Activated T-cell treated with anti-CD3 and anti-CD28 coated beads, Interleukin-2, amount 50 U/mL, for 72 hours (primary cell): ENCODE measurements at regions not wholly inside any gene's neighbourhood (a gene's known extent, or its start where the extent isn't known, plus 50 kb on each side); places are given as distances from the start of the nearest gene placed in this dataset.

ENCODE experiments used
- ATAC-seq, 2 donors: fragments of 150-1000 bp; cut with Tn5 transposase; replicated peaks in 1 of 2; 2 replicates each; pipeline ENCODE4 v1.10.0; 2021; ENCODE audit warnings: moderate library complexity in 2 of 2, mild to moderate bottlenecking in 1 of 2
- DNase-seq, 2 donors: peaks; one replicate each; pipeline ENCODE4 v3.0.0; 2021 to 2022; ENCODE audit warnings: mixed read lengths in 1 of 2
- H3K27ac Mint-ChIP-seq: one replicate; pipeline ENCODE4 v1.8.0; 2022; ENCODE audit warnings: mild to moderate bottlenecking, moderate library complexity, mixed read lengths
- H3K27me3 Mint-ChIP-seq: one replicate; pipeline ENCODE4 v1.8.0; 2022; ENCODE audit warnings: low read depth, mixed read lengths
- H3K36me3 Mint-ChIP-seq, 2 donors: one replicate each; pipeline ENCODE4 v1.8.0; 2022; ENCODE audit warnings: mixed read lengths in 2 of 2, mild to moderate bottlenecking in 1 of 2; ENCODE audit not compliant: insufficient read depth in 2 of 2
- H3K4me1 Mint-ChIP-seq: one replicate; pipeline ENCODE4 v1.8.0; 2022; ENCODE audit warnings: low read depth, mixed read lengths
- H3K4me3 Mint-ChIP-seq, 2 donors: one replicate each; pipeline ENCODE4 v1.8.0; 2022; ENCODE audit warnings: mild to moderate bottlenecking in 2 of 2, mixed read lengths in 2 of 2, moderate library complexity in 2 of 2
- H3K9me3 Mint-ChIP-seq, 2 donors: one replicate each; pipeline ENCODE4 v1.8.0; 2022; ENCODE audit warnings: mixed read lengths in 2 of 2

DNA sequence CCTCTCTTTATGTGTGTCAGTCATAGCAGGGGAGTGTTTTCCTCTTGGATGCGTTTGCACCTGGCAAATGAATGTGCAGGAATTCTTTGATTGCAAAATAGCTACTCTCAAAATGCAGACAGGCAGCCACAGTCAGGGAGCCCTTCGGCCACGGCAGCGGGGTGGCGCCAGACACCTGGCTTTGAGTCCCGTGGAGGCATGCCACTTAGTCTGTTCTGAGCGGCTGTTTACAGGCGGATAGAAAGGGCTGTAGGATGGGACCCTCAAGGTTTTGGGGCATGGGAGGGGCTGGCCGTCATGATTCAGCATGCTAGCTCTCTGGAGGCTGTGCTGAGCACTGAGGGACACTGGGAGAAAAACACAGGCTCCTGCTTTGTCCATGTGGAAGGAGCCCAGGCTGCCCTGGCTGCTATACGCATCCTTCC is 117.1 kb downstream of the SLC25A47 start:
- no peak overlapping the region for H3K4me3 Mint-ChIP-seq
- peaks cover 42% of the 10 kb centered on the region for H3K4me1 Mint-ChIP-seq
- DNase-seq (peak; percentile 37 to 38), ATAC-seq (peak in 1 of 2 donors; percentile 39)
- no peak overlapping the region for H3K27ac Mint-ChIP-seq
- no peaks in the 10 kb centered on the region for H3K27me3 Mint-ChIP-seq
- H3K36me3 Mint-ChIP-seq: no peaks in the 10 kb centered on the region
- H3K9me3 Mint-ChIP-seq: no peaks in the 10 kb centered on the region

DNA sequence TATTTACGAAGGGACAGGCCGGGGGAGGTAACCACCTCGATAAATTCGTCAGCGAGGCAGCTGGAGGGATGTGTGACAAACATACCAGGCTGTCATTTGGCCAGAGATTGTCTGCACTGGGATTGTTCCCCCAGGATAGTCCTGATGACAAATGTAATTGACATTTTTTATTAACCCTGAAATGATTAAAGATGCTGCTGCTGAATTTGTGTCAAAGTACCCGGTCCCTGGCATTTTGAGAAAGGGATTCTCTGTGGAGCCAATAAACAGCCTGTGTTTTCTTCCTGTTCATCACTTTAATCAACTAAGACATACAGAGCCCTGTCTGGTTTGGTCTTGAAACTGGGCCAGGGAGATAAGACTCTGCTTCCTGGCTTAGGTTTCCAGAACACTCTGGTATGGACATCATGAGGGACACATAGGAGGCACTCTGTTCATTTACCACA is 117.6 kb downstream of the SLC25A47 start:
- no peak overlapping the region for H3K4me3 Mint-ChIP-seq
- no peak for DNase-seq
- no peak for ATAC-seq
- H3K27me3 Mint-ChIP-seq: no peaks in the 10 kb centered on the region
- no peaks in the 10 kb centered on the region for H3K9me3 Mint-ChIP-seq
- peaks cover 38% of the 10 kb centered on the region for H3K4me1 Mint-ChIP-seq
- no peaks in the 10 kb centered on the region for H3K36me3 Mint-ChIP-seq
- H3K27ac Mint-ChIP-seq: no peak overlapping the region

DNA sequence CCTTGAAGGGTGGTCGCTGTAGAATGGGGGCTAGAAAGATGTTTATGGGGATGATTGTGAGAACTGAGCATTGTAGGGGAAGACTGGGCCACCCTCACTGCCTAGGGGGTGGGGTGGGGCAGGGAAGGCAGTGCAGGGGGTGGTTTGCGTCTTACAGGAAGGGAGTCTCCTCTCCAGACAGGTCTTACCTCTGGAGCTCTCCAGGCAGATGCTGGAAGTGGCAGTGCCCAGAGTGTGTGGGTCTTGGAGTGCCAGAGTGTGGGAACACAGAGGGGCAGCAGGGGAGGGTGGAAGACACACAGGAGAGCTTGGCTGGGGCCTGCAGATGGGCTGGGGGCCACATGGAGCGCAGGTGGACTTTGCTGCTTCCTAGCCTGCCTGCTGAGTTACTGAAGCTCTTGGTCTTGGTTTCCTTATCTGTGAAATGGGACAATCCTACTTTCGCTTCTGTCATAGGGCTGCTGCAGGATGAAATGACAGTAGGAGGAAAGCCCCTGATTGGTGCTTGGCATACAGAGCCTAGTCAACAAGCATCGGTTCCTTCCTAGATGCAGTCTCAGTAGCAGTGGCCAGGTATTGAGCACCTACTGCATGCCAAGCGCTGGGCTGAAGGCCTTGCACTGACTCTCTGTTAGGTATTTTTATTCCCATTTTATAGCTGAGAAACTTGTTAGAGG is 118.3 kb downstream of the SLC25A47 start:
- H3K36me3 Mint-ChIP-seq: no peaks in the 10 kb centered on the region
- DNase-seq (no peak), ATAC-seq (peak in 1 of 2 donors; percentile 47)
- no peaks in the 10 kb centered on the region for H3K9me3 Mint-ChIP-seq
- no peak overlapping the region for H3K4me3 Mint-ChIP-seq
- no peaks in the 10 kb centered on the region for H3K27me3 Mint-ChIP-seq
- H3K4me1 Mint-ChIP-seq: peaks cover 36% of the 10 kb centered on the region
- peak overlapping the region; percentile 33 for H3K27ac Mint-ChIP-seq

DNA sequence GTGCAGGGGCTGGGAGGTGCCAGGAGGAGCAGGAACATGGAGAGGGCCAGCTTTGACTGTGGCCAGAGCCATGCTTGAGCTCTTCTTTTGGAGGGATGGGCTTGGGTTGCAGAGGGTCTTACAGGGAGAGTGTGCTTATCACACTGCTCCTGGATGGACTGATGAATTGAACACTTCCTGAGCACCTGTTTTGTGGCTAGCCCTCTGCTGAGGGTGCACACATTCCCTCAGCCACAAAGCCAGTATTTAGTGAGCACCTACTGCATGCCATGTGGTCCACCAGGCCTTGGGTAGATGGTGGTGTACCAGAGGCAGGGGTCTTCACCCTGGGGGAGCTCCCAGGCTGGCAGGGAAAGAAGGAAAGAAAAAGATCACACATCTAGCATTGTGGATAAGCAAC is 118.9 kb downstream of the SLC25A47 start:
- Mint-ChIP-seq H3K36me3 (no peaks in the 10 kb centered on the region), H3K27ac (no peak overlapping the region), H3K27me3 (no peaks in the 10 kb centered on the region), H3K9me3 (no peaks in the 10 kb centered on the region), H3K4me1 (peaks cover 41% of the 10 kb centered on the region), H3K4me3 (no peak overlapping the region)
- ATAC-seq: no peak
- DNase-seq: no peak

DNA sequence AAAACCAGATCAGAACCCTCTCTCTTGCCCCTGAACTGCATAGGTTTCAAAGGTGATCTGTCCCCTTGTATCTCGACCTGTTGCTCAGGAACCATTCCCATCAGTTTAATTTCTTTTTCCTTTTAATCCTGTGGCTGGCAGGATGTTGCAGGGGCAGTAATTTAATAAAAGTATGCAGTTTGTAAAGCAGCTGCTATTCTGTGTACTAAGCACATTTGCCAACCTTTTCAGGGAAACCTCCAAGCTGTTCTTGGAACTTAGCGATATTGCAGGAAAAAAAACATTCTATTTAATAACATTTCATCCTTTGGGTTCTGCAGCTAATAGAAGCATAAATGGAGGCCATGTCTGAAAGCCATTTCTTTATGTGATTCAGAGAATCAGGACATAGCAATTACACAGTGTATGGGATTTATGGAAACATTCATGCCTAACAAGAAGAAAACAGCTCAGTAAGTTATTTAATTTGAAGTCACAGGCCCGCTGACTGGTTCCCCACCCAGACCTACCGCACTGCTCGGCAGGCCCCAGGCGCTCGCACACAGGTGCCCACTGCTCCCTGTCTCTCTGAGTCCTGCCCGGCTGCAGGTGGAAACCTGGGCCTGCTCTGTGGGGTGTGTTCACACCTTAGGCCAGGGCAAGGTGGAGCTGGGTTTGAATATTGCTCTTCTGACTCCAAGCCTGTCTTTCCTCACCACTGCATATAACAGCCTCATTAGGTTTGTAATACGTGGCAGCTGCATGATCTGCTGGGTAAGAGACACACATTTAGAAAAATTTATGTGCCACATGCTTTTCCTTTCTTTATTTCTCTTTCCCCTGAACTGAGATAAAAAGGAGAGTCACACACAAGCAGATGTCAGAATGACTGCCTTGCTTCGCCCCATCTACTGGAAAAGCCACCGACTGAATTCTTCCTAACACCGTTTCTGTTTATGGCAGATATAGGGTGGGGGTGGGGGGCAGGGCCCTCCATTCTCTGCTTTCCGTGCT is 119.7 kb downstream of the SLC25A47 start:
- no peaks in the 10 kb centered on the region for H3K27me3 Mint-ChIP-seq
- H3K4me3 Mint-ChIP-seq: no peak overlapping the region
- H3K36me3 Mint-ChIP-seq: no peaks in the 10 kb centered on the region
- ATAC-seq (no peak), DNase-seq (no peak)
- peaks cover 47% of the 10 kb centered on the region for H3K4me1 Mint-ChIP-seq
- H3K9me3 Mint-ChIP-seq: no peaks in the 10 kb centered on the region
- no peak overlapping the region for H3K27ac Mint-ChIP-seq

DNA sequence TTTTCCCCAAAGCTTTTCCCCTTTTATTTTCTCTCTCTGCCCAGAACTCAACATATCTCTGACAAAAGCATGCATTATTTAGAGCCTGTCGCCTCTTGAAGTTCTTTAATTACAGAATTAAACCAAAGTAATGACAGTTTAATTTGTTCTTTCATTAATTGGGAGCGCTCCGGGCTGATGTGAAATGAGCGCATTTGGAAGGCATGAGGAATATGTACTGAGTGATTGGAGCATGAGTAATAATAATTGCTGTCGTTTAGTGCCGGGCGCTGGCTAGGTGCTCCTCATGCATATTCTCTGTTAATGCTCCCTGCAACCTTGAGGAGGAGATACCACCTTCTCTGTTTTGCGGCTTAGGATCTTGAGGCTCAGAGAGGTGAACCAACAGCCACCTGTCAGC is 120.5 kb downstream of the SLC25A47 start:
- ATAC-seq (no peak), DNase-seq (no peak)
- H3K9me3 Mint-ChIP-seq: no peaks in the 10 kb centered on the region
- no peaks in the 10 kb centered on the region for H3K27me3 Mint-ChIP-seq
- H3K27ac Mint-ChIP-seq: no peak overlapping the region
- H3K4me3 Mint-ChIP-seq: no peak overlapping the region
- no peaks in the 10 kb centered on the region for H3K36me3 Mint-ChIP-seq
- H3K4me1 Mint-ChIP-seq: peaks cover 43% of the 10 kb centered on the region

DNA sequence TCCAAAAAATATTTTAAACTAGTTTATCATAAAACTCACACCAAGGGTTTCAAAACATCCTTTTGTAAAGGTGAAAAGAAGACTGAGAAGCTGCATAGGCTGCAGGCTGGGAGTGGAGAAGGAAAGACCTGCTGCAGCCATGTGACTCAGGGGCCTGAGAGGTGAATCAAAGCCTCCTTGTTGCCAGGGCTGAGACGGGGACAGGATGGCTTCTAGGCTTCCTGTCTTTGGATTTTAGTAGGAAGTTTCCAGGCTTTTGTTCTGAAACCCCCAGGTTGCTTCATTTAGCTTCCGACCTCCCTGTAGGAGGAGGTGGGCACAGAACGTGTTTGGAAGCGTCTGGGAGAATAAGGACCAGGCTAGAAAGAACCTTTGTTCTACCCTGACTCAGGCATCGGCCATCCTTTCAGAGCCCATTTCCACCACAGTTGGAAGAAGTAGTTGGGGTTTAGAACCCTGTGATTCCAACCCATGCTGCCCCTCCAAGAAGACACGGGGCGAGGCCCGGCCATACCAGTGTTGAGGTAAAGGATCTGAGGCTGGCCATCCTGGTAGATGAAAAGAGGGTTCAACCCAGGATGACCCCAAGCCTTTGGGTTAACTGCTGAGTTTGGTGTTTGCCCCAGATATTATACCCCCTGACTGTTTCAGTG is 122.4 kb downstream of the SLC25A47 start:
- H3K4me1 Mint-ChIP-seq: peaks cover 24% of the 10 kb centered on the region
- H3K9me3 Mint-ChIP-seq: no peaks in the 10 kb centered on the region
- DNase-seq: no peak
- H3K27ac Mint-ChIP-seq: no peak overlapping the region
- ATAC-seq: no peak
- H3K4me3 Mint-ChIP-seq: no peak overlapping the region
- H3K36me3 Mint-ChIP-seq: no peaks in the 10 kb centered on the region
- no peaks in the 10 kb centered on the region for H3K27me3 Mint-ChIP-seq

DNA sequence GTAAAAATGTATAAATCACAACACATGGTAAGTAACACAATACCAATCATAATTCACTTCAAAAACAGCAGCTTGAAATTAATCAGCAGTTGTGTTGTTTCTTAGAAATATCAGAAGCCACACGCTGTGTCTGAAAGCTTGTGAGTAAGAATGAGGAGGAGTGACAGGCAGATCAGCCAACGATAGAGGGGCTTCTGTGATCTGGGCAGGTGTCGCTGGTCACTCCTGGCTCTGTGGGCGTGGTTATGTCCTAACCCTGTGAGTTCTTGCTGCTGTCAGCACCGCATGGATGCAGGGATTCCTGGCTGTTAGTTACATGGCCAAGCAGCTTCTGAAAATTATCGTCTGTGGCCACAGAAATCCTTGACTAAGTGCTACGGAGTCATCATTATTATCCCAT is 123.4 kb downstream of the SLC25A47 start:
- Mint-ChIP-seq H3K4me1 (peaks cover 17% of the 10 kb centered on the region), H3K27me3 (no peaks in the 10 kb centered on the region), H3K27ac (no peak overlapping the region), H3K36me3 (no peaks in the 10 kb centered on the region), H3K9me3 (no peaks in the 10 kb centered on the region), H3K4me3 (no peak overlapping the region)
- DNase-seq: peak; percentile 36 to 37
- peak; percentile 85 to 91 for ATAC-seq

DNA sequence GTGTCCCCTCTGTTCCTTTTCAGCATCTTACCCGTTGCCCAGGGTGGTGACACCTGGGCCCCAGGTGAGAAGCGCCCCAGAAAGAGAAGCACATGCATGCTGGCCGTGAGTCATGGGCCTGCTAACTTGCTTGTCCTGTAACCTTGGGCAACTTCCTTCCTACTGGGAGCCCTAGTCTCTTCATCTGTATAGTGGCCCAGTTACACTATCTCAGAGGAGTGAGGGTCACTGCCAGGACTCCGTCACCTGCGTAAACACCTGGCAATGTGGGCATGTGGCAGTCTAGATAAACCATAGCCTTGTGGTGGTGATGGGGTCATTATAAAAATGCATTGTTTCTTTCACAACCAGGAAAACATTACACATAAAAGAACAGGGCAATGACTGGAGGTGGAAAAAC is 125.2 kb downstream of the SLC25A47 start:
- DNase-seq (no peak), ATAC-seq (no peak)
- H3K4me3 Mint-ChIP-seq: no peak overlapping the region
- H3K27ac Mint-ChIP-seq: no peak overlapping the region
- H3K9me3 Mint-ChIP-seq: no peaks in the 10 kb centered on the region
- H3K4me1 Mint-ChIP-seq: peaks cover 12% of the 10 kb centered on the region
- H3K36me3 Mint-ChIP-seq: no peaks in the 10 kb centered on the region
- no peaks in the 10 kb centered on the region for H3K27me3 Mint-ChIP-seq

DNA sequence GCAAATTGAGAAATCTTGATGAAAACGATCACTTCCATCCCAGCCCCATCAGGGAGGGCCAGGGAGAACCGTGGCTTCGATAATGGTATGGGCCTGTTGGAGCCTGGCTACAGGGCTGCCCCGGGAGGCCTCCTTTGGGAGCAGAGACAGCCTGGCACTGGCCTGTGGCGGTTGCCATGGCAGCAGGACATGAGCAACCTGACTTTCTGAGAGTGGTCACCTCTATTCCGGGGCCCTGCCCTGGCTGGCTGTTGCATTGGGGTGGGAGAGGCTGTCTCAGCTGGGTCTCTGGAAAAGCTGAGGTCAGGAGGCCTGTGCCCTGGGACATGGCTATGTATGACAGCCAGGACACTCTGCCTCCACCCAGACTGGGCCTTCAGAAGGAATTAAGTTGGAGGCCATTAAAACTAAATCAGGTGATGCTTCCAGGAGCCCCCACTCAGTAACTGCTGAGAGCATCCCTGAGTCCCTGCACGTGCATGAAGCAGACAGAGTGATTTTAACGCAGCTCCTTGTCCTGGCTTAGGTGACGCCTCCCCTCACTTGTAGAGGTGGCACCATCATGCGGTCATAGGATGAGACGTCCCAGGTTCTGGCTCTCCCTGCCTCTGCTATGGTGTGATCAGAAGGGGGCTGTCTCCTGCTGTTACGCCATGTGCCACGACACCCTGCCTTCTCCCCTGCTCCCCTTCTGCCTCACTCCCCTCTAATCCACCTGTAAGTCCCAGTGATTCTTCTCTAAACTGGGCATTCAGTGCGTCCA is 126.3 kb downstream of the SLC25A47 start:
- no peak for ATAC-seq
- Mint-ChIP-seq H3K27me3 (no peaks in the 10 kb centered on the region), H3K36me3 (peaks cover 0 to 2% of the 10 kb centered on the region in 2 donors), H3K4me3 (no peak overlapping the region), H3K27ac (no peak overlapping the region), H3K4me1 (peaks cover 12% of the 10 kb centered on the region), H3K9me3 (no peaks in the 10 kb centered on the region)
- no peak for DNase-seq

DNA sequence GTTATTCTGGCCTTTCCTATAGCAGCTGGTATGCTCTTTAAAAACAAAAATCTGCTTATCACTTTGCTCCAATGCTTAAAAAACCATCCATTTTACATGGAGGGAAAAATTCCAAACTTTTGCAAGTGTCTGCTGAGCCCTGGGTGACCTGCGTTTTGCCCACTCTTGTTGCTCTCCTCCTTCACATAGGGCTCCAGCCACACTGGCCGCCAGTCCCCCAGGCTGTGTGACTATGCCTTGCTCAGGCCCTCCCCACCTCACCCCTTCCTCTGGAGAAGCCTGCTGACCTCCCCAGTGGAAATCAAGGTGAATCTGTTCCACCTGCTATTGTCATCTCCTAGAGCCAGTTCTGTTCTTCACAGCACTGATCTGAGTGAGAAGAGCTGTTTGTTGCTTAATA is 126.9 kb downstream of the SLC25A47 start:
- H3K27me3 Mint-ChIP-seq: no peaks in the 10 kb centered on the region
- H3K36me3 Mint-ChIP-seq: peaks cover 0 to 2% of the 10 kb centered on the region in 2 donors
- peaks cover 12% of the 10 kb centered on the region for H3K4me1 Mint-ChIP-seq
- no peaks in the 10 kb centered on the region for H3K9me3 Mint-ChIP-seq
- no peak overlapping the region for H3K4me3 Mint-ChIP-seq
- ATAC-seq: no peak
- DNase-seq: no peak
- H3K27ac Mint-ChIP-seq: no peak overlapping the region

DNA sequence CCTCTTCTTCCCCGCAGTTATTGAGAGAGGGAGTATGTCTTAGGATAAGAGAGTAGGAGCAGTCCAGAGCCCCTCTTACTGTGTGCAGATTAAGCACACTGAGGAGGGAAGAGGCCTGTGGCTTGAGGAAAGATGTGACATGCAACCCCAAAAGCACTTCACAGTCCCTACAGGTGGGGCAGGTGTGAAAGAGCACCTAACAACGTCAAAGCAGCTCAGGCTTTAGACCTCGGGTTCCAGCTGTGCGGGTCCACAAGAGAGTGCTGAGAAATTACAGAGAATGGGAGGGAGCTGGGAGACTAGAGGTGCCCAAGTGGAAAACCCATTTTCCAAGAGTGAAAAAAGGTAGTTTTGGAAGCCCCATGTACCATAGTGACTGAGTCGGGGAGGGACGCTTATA is 127.6 kb downstream of the SLC25A47 start:
- H3K27ac Mint-ChIP-seq: no peak overlapping the region

More for the DNA sequence above, 127.6 kb downstream of the SLC25A47 start:
- no peak overlapping the region for H3K4me3 Mint-ChIP-seq
- no peaks in the 10 kb centered on the region for H3K9me3 Mint-ChIP-seq
- no peaks in the 10 kb centered on the region for H3K27me3 Mint-ChIP-seq
- no peak for ATAC-seq
- DNase-seq: no peak
- H3K4me1 Mint-ChIP-seq: peaks cover 12% of the 10 kb centered on the region
- H3K36me3 Mint-ChIP-seq: peaks cover 0 to 2% of the 10 kb centered on the region in 2 donors
